ENCODE measurements at regions not wholly inside any gene's neighbourhood (a gene's known extent, or its start where the extent isn't known, plus 50 kb on each side); places are given as distances from the start of the nearest gene placed in this dataset.

GRCh38 chr10:33688506-33688905, 354.0 kb upstream of the NRP1 start:
- no peak for ATAC-seq

GRCh38 chr10:33684211-33684611, 349.7 kb upstream of the NRP1 start:
- ATAC-seq = no peak

GRCh38 chr10:33681595-33681994, 347.1 kb upstream of the NRP1 start:
- no peak for ATAC-seq

- ATAC-seq = no peak
Measured at GRCh38 chr10:33680036-33680435, 345.6 kb upstream of the NRP1 start.

- no peak for ATAC-seq
Measured at GRCh38 chr10:33676606-33677339, 342.3 kb upstream of the NRP1 start.

GRCh38 chr10:33674986-33675599, 340.6 kb upstream of the NRP1 start:
- ATAC-seq = no peak

- ATAC-seq = no peak
Measured at GRCh38 chr10:33674491-33674890, 340.0 kb upstream of the NRP1 start.

GRCh38 chr10:33673839-33674415, 339.5 kb upstream of the NRP1 start:
- ATAC-seq = no peak

- no peak for ATAC-seq
Measured at GRCh38 chr10:33669904-33670303, 335.4 kb upstream of the NRP1 start.

GRCh38 chr10:33666686-33667480, 332.4 kb upstream of the NRP1 start:
- no peak for ATAC-seq

- ATAC-seq = no peak
Measured at GRCh38 chr10:33665501-33665900, 331.0 kb upstream of the NRP1 start.

- ATAC-seq = no peak
Measured at GRCh38 chr10:33664070-33664469, 329.6 kb upstream of the NRP1 start.

GRCh38 chr10:33661580-33662336, 327.3 kb upstream of the NRP1 start:
- no peak for ATAC-seq

- ATAC-seq = no peak
Measured at GRCh38 chr10:33660329-33660728, 325.9 kb upstream of the NRP1 start.

- ATAC-seq = no peak
Measured at GRCh38 chr10:33657913-33658312, 323.4 kb upstream of the NRP1 start.

- no peak for ATAC-seq
Measured at GRCh38 chr10:33657154-33657908, 322.9 kb upstream of the NRP1 start.

- ATAC-seq = no peak
Measured at GRCh38 chr10:33655921-33656320, 321.5 kb upstream of the NRP1 start.

GRCh38 chr10:33655165-33655815, 320.8 kb upstream of the NRP1 start:
- ATAC-seq = no peak

- no peak for ATAC-seq
Measured at GRCh38 chr10:33653584-33654367, 319.3 kb upstream of the NRP1 start.

GRCh38 chr10:33652870-33653269, 318.4 kb upstream of the NRP1 start:
- no peak for ATAC-seq

Data from activated CD4-positive, CD25-positive, alpha-beta regulatory T cell treated with anti-CD3 and anti-CD28 coated beads, Interleukin-2, amount 50 U/mL, for 24 hours (primary cell).